GM19043 (cell line): ENCODE measurements at regions not wholly inside any gene's neighbourhood (a gene's known extent, or its start where the extent isn't known, plus 50 kb on each side); places are given as distances from the start of the nearest gene placed in this dataset.
"Not testable (repeated sequence)": the region's sequence is repeated elsewhere in the genome, so short reads cannot be mapped to it uniquely, and the experiment has no call there.

Source experiments
- ATAC-seq: cut with Tn5 transposase; IDR thresholded peaks from one replicate; pipeline ENCODE4 v1.9.1; 2021; ENCODE audit warnings: low read depth; ENCODE audit not compliant: unreplicated experiment

DNA sequence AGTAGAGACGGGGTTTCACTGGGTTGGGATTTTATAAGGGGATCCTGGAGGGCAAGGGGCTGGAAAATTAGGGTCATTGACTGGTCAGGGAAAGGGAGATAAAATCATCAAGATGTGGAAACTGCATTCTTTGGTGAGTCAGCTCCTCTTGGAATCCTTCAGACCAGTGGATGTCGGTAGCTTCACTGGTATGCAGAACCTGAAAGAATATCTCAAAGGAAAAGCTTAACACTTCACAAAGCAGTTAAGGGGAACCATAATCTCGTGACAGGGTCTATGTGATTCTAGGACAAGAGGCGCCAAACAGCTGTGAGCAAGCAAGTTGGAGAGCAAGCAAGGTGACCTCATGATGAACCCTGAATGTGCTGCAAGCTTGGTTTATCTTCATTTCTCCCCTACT is 634.7 kb upstream of the AUTS2 start:
- no peak for ATAC-seq

DNA sequence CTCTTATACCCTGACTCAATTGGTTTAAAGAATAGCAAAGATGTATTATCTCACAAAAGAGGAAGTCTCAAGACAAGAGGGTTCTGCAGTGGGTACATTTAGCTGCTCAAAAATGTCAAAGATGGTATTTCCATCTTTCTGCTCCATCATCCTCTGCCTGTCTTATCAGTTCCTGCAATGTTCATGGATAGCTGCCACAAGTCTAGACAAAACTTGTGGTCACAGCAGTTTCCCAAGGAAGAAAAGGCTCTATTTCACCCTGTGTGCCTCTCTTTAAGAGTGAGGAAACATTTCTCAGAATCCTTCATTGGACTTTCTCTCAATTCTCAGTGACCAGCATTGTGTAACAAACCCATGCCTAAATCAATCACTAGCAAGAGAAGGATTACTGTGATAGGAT is 634.2 kb upstream of the AUTS2 start:
- ATAC-seq: no peak

DNA sequence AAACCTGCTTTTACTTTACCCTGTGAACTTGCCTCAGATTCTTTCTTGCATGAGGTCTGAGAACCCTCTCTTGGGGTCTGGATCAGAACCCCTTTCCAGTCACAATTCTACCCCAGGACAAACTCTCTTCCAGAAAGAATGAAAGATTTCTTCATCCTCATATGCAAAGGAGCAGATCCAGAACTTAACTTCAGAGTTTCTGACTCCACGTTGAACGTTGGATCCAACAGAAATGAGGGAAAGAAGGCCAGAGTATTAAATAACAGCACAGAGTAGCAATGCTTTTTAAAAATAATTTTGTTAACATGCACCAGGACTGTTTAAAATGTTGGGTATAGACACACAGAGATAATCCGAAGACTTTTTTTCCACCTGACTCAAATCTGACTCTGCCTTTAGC is 632.9 kb upstream of the AUTS2 start:
- no peak for ATAC-seq

DNA sequence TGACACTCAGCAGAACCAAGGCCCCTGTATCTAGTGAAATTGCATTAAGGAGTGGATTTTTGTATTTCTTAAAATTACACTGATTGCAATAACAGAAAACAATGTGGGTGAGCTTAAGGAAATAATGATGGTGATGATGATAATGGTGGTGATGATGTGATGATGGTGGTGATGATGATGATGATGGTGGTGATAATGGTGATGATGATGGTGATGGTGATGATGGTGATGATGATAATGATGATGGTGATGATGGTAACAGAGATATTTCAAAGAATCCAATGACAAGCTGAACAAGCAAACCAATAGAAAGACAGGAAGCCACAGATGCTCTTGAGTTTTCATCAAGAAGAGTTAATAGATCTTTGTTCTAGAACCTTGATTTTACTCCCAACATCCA is 630.7 kb upstream of the AUTS2 start:
- no peak for ATAC-seq

DNA sequence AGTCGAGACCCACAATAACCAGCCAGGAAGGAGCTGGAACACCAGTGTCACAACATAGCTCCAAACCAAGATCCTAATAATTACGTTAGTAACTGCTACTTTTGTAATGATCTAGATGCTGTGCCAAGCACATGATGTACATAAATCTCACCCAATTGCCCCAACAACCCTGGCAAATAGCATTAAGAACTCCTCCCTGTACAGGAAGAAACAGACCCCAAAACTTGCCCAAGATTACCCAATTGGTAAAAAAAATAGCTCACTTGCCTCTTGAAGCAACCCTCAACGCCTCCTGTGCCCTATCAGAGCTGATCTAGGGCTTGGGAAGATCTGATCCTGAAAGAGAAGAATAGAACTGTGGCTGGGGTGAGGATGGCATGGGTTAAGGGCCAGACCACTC is 628.7 kb upstream of the AUTS2 start:
- no peak for ATAC-seq

DNA sequence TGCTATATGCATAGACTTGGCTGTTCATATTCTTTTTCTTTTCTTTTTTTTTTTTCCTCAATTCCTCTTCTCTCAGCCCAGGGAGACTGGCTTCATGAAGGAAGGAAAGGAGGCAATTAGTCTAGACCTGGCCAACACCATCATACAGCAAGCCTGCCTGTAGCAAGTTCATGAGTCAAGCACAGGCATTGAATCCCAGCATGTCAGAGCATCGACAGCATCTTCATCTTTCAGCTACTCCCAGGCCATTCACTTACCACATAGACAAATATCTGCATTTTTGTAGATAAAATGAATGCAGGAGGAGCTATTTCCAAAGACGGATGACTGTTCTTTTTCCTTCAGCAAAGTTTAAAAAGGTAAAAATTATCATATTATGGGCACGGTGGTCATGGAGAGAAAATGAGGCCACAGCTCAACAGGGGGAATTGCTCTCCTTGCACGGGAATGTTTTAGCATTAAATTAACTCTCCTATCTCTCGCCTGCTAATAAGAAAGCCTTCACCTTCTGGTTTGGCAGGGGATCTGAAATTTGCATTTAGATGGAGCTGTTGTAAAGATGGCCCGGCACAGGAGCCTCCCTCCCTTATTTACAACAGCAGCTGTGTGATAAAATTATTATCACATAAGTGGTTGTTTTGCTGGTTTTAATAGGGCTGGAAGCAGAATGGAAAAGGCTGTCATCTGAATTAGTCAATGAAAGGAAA is 626.5 kb upstream of the AUTS2 start:
- ATAC-seq: no peak

DNA sequence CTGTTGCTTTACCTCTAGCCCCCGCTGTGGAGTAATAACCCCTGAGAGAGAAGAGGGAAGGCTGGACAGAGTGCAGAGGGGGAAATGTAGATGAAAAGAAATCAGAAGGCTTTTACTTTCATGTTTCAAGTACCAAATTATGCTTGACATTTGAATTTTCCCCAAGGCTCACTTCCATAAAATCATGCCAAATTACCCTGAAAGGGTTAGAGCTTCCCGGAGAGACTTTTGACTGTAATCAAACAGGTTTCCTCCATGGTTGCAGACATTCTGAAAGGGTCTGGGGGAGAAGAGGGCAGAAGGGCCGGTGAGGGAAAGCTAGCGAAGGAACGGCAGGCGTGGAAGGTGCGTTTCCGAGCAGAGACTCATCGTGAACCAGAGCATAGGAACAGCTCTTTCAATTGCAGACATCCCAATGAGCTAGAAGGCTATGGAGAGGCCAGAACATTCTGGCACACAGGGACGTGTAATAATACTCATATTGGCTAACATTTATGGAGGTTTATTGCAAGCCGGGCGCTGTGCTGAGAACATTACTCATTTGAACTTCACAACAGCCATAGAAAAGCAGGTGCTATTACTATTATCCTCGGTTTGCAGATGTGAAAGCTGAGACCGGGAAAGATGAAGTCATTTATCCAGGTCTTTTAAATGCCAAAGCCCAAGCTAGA is 620.8 kb upstream of the AUTS2 start:
- ATAC-seq: no peak

DNA sequence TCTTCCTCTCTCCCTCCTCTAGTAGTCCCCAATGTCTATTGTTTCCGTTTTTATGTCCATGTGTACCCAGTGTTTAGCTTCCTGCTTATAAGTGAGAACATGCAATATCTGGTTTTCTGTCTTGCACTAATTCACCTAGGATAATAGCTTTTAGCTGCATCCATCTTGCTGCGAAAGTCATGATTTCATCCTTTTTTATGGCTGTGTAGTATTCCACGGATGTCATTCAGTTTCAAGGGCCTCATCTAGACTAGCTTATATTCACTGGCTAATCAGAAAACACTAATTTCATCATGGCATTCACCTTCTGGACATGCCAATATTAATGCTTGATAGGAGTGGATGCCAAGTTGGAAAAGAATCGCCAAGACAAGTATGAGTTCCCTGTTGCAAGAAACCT is 619.6 kb upstream of the AUTS2 start:
- no peak for ATAC-seq

DNA sequence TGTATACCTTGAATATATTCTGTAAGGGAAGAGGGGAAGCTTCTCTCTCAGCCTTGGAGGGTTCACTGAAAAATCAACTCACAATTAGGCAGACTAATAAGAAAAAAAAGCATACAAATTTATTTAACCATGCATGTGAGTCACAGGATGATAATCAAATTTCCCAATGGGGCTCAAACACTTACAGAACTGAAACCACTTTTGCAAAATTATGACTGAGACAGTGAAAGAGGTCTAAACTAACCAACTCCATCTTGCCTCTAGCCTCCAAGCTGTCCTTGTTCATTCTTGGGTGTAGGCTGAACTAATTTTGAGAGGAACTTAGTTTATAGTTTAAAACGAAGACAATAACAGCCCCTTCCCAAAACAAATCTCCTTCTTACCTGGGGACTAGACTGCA is 618.3 kb upstream of the AUTS2 start:
- ATAC-seq: no peak

DNA sequence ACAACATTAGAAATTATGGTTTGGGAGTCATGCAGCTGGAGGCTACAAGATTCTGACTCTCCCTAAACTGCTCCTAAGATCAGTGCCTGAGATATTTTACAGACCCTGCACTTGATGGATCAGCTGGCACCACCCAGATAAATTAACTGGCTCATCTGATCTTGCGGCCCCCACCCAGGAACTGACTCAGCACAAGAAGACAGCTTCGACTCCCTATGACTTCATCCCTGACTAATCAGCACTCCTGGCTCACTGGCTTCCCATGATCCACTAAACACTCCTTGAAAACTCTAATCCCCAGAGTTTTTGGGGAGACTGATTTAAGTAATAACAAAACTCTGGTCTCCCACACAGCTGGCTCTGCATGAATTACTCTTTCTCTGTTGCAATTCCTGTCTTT is 617.8 kb upstream of the AUTS2 start:
- ATAC-seq: not testable (repeated sequence)

DNA sequence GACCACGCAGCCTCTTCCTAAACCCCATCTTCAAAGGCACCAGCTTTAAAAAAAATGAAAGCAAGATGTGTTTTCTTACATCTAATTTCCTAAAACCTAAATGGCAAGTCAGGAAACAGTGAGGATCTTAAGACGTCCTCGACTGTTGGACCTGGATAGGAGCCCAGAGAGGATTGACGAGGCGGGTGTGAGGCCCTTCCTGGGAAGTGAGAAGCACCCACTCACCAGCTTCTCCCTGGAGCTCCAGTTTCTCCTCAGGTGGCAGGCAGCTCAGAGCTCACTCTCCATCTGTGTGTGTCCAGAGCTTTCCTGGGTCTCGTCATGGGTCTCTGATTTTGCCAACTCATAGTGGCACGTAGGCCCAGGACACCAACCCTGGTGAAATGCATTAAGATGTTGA is 614.0 kb upstream of the AUTS2 start:
- ATAC-seq: no peak

DNA sequence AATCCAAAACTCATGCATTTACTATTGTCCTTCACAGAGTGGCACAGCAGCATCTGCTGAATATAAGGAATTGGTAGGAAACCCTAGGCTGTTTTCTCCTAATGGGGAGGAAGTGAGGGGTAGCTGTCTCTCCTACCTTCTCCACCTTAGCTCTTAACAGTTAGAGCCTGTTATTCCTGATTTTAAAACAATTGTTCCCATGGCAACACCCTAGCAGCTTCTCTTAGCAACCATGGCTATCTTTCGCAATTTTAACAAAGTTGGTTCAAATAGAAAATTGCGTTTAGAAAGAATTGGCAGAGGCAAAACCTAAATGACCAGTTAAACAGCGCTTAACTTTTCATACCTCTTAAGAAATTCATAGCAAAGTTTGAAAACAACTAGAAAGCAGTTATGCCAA is 603.4 kb upstream of the AUTS2 start:
- no peak for ATAC-seq

DNA sequence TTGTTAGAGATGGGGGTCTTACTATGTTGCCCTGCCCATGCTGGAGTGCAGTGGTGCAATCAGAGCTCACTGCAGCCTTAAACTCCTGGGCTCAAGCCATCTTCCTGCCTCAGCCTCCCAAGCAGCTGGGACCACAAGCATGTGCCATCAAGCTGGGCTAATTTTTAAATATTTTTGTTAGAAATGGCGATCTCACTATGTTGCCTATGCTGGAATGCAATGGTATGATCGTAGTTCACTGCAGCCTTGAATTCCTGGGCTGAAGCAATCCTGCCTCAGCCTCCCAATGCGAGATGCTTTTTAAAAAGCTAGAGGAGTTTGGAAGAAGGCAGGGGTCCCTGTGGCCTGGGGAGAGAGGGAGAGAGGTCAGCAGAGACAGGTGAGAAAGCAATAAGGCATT is 600.1 kb upstream of the AUTS2 start:
- ATAC-seq: no peak

DNA sequence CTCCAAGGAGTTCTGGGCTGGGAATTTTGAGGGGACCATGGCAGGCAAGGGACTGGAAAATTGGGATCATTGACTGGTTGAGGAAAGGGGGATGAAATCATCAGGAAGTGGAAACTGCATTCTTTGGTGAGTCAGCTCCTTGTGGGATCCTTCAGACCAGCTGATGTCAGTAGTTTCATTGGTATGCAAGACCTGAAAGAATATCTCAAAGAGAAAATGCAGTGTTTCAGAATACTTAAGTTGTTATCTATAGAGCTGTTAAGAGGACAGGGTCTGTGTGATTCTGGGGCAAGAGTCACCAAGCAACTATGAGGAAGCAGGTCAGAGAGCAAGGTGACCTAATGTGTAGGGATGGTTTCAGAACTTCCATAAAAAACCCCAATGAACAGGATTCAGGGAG is 595.9 kb upstream of the AUTS2 start:
- ATAC-seq: no peak

DNA sequence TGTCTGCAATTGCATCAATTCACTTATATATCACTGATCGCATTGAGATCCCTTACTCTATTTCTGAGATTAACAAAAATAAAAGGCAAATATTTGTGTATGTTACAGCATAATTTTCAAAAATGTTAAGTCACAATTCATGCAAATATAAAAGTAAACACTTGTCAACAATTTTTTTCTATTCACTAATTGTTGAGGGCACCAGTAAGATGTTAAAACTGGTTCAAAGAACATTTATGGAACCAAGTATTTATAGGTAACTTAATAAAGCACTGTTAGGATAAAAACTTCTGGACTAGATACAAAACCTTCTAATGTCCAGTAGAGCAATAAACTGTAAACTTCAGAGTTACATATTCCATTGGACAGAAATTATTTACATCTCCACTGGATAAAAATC is 586.1 kb upstream of the AUTS2 start:
- ATAC-seq: no peak

DNA sequence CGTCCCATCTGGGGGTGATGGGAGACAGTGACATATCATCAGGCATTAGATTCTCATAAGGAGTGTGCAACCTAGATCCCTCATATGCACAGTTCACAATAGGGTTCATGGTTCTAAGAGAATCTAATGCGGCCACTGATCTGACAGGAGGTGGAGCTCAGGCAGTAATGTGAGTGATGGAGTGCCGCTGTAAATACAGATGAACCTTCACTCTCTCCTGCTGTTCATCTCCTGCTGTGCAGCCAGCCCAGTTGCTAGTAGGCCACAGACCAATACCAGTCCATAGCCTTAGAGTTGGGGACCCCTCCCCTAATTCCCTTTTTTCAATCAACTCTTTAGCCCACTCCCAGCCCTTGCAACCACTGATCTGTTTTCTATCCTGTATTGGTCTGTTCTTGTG is 581.1 kb upstream of the AUTS2 start:
- ATAC-seq: no peak

DNA sequence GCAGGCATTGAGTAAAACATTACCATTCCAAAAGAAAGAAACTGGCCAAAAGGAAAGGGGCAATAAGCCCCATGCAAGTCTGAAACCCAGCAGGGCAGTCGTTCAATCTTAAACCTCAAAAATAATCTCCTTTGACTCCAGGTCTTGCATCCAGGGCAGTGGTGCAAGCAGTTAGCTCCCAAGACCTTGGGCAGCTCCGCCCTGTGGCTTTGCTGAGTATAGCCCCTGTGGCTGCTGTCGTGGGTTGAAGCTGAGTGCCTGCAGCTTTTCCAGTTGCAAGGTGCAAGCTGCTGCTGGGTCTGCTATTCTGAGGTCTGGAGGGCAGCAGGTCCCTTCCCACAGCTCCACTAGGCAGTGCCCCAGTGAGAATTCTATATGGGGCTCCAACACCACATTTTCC is 580.1 kb upstream of the AUTS2 start:
- no peak for ATAC-seq

DNA sequence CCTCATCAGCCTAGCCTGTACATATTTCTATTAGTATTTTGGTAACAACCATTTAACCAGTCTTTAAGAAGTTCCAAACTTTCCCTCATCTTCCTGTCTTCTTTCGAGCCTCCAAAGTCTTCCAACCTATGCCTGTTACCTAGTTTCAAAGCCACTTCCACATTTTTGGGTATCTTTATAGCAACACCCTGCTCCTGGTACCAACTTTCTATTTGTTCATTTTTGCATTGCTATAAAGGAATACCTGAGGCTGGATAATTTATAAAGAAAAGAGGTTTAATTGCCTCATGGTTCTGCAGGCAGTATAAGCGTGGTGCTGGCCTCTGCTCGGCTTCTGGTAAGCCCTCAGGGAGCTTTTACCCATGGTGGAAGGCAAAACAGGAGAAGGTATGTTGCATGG is 578.8 kb upstream of the AUTS2 start:
- ATAC-seq: no peak

DNA sequence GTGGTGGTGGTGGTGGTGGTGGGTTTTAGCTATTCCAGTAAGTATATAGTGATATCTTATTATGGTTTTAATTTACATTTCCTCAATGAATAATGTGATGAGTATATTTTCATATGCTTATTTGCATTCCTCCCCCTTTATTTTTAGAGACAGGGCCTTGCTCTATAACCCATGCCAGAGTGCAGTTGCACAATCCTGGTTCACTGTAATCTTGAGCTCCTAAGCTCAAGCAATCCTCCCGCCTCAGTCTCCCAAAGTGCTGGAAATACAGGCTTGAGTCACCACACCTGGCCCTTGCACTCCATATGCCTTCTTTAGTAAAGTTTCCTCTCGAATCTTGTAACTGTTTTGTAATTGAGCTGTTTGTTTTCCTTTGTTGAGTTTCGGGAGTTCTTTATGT is 577.7 kb upstream of the AUTS2 start:
- ATAC-seq: no peak

DNA sequence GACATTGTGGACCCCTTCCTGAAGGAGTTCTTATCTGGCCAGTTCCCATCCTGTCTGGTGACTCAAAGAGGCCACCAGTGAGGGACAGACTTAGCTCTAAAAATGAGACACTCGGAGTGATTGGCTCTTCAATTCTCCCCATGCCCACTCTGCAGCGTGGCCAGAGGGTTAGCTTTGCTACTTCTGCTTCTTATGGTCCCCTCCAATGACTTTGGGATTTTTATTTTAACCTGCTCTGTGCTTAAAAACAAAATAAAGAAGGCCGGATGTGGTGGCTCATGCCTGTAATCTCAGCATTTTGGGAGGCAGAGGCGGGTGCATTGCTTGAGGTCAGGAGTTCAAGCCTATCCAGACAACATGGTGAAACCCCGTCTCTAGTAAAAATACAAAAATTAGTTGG is 573.0 kb upstream of the AUTS2 start:
- no peak for ATAC-seq

DNA sequence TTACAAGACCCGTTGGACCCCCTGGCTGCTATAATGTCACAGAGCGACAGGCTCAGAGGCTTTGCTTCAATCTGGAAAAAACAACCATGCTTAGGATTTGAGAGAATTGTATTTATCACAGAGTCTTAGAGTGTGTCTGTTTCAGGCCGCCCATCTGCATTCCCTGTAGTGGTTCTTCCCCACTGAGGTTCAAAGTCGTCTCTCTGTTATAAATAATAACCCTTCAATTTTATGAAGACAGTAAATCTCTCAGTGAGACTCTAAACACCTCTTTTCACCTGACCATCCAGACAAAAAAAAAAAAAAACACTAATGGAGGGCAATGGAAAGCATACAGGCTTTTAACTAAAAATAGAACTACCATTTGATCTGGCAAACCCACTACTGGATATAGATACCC is 565.4 kb upstream of the AUTS2 start:
- no peak for ATAC-seq

DNA sequence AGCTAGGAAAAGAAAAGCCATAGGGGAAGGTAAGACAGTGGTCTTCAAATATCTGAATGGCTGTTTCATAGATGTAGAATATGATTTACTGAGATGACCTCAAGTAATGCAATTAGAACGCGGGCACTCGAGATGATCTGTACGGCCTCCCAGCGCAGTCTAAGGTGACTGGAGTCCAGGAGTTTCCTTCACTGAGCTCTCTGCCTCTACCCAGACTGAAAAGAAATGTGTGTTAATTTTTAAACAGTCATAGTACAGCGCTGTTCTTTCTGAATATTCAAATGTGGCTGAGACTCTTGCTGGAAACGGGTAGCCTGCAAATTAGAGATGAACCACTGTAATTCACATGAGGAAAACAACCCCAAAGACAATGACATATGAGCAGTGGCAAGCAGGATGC is 562.4 kb upstream of the AUTS2 start:
- no peak for ATAC-seq

DNA sequence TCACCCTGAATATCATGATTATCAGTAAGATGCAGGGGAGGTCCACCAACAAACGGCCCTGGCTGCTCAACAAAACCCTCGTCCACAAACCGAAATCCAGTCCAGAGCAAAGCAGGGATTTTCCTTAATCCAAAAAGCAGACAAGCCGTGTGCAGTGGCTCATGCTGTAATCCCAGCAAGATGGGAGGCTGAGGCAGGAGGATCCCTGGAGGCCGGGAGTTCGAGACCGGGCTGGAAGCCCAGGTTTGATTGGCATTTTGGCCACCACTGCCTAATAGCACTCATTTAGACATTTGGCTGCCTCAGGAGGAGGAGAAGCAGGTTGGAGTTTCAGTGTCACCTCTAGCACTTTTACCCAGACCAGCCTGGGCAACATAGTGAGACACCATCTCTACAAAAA is 562.0 kb upstream of the AUTS2 start:
- no peak for ATAC-seq
